Neural progenitor cell (in vitro differentiated cells): ENCODE measurements at regions not wholly inside any gene's neighbourhood (a gene's known extent, or its start where the extent isn't known, plus 50 kb on each side); places are given as distances from the start of the nearest gene placed in this dataset.
A peak's percentile ranks its signal among the peaks of the same experiment; 100 is the strongest.

ENCODE experiments used
- DNase-seq: peaks from one replicate; pipeline ENCODE4 v3.0.0-alpha.2; 2016; ENCODE audit warnings: low spot score
- H2AFZ ChIP-seq: fragments of 200-600 bp; sonication (generic); replicated peaks from 2 replicates; pipeline ENCODE4 v1.6.1; 2016; ENCODE audit warnings: antibody characterized with exemption
- H3F3A ChIP-seq: fragments of 200-600 bp; sonication (generic); 2 replicates; pipeline ENCODE4 v1.6.1; 2016; ENCODE audit warnings: antibody characterized with exemption, low read depth
- H3K27ac ChIP-seq: fragments of 200-600 bp; sonication (generic); 2 replicates; pipeline ENCODE4 v1.5.1; 2016; ENCODE audit warnings: mild to moderate bottlenecking
- H3K27me3 ChIP-seq: fragments of 200-600 bp; sonication (generic); 2 replicates; pipeline ENCODE4 v1.6.1; 2016; ENCODE audit warnings: mild to moderate bottlenecking, moderate library complexity
- H3K36me3 ChIP-seq: fragments of 200-600 bp; sonication (generic); 2 replicates; pipeline ENCODE4 v1.5.1; 2016
- H3K4me1 ChIP-seq: fragments of 200-600 bp; sonication (generic); 2 replicates; pipeline ENCODE4 v1.6.1; 2016; ENCODE audit warnings: mixed run types
- H3K4me2 ChIP-seq: fragments of 200-600 bp; sonication (generic); 2 replicates; pipeline ENCODE4 v1.6.1; 2016
- H3K4me3 ChIP-seq: fragments of 200-600 bp; sonication (generic); 2 replicates; pipeline ENCODE4 v1.5.1; 2016
- H3K79me2 ChIP-seq: fragments of 200-600 bp; sonication (generic); 2 replicates; pipeline ENCODE4 v1.6.1; 2016; ENCODE audit warnings: low read depth
- H3K9ac ChIP-seq: fragments of 200-600 bp; sonication (generic); 2 replicates; pipeline ENCODE4 v1.6.1; 2016
- H3K9me3 ChIP-seq: fragments of 200-600 bp; sonication (generic); 2 replicates; pipeline ENCODE4 v1.5.1; 2016; ENCODE audit warnings: low read depth
- H4K20me1 ChIP-seq: fragments of 200-600 bp; sonication (generic); 2 replicates; pipeline ENCODE4 v1.6.1; 2016; ENCODE audit warnings: low read depth
- H3K27ac Mint-ChIP-seq: 3 replicates; pipeline ENCODE4 v1.8.0; 2021; ENCODE audit warnings: mixed read lengths
- H3K27me3 Mint-ChIP-seq: 2 replicates; pipeline ENCODE4 v1.8.0; 2022; ENCODE audit warnings: low read depth, mild to moderate bottlenecking, inconsistent platforms, moderate library complexity, mixed read lengths; ENCODE audit not compliant: insufficient read depth
- H3K36me3 Mint-ChIP-seq: 3 replicates; pipeline ENCODE4 v1.8.0; 2021; ENCODE audit warnings: mixed read lengths
- H3K4me1 Mint-ChIP-seq: 3 replicates; pipeline ENCODE4 v1.8.0; 2021; ENCODE audit warnings: mixed read lengths
- H3K4me3 Mint-ChIP-seq: 3 replicates; pipeline ENCODE4 v1.8.0; 2021; ENCODE audit warnings: mild to moderate bottlenecking, moderate library complexity, mixed read lengths
- H3K9me3 Mint-ChIP-seq: 3 replicates; pipeline ENCODE4 v1.8.0; 2020; ENCODE audit warnings: mixed read lengths
- EZH2 ChIP-seq: fragments of 200-600 bp; sonication (generic); IDR thresholded peaks from 2 replicates; pipeline ENCODE4 v1.6.1; 2017; ENCODE audit warnings: antibody characterized with exemption, mild to moderate bottlenecking, moderate library complexity
- EZH2phosphoT487 ChIP-seq: fragments of 200-600 bp; sonication (generic); IDR thresholded peaks from 2 replicates; pipeline ENCODE4 v1.6.1; 2017; ENCODE audit warnings: antibody characterized with exemption
- TF ChIP-seq, protein P1 (sequence below): fragments of 200-600 bp; sonication (generic); IDR thresholded peaks from 2 replicates; pipeline ENCODE4 v1.5.1; 2017; ENCODE audit warnings: antibody characterized with exemption, mild to moderate bottlenecking

DNA sequence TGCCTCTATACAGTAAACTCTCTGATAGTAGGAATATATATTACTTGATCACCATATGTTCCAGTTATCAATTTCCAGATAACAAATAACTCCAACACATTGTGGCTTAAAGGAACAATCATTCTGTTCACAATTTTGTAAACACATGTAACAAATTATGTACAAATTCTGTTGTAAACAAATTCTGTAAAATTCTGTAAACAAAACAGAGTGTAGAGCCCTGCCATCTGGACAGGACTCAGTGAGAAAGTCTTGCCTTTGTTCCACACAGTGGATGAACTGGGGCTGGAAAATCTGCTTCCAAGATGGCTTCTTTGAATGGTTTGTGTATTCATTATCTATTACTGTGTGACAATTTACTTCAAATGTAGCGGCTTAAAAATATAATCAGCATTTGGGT, 69.0 kb upstream of the LRRC7 start:
- Mint-ChIP-seq H3K4me1 (no peaks in the 10 kb centered on the region), H3K27me3 (no peaks in the 10 kb centered on the region), H3K36me3 (no peaks in the 10 kb centered on the region), H3K9me3 (no peaks in the 10 kb centered on the region), H3K4me3 (no peak overlapping the region), H3K27ac (no peak overlapping the region)
- no peaks in the 10 kb centered on the region for H3K79me2 ChIP-seq
- H3K4me1 ChIP-seq: no peaks in the 10 kb centered on the region
- H3K4me3 ChIP-seq: no peak overlapping the region
- H3K27me3 ChIP-seq: no peaks in the 10 kb centered on the region
- no peak overlapping the region for H3K4me2 ChIP-seq
- no peaks in the 10 kb centered on the region for H3K36me3 ChIP-seq
- H3F3A ChIP-seq: no peaks in the 10 kb centered on the region
- H4K20me1 ChIP-seq: no peaks in the 10 kb centered on the region
- H3K9me3 ChIP-seq: no peaks in the 10 kb centered on the region
- DNase-seq: no peak
- H2AFZ ChIP-seq: peak overlapping the region; percentile 40
- no peak overlapping the region for H3K9ac ChIP-seq
- H3K27ac ChIP-seq: no peak overlapping the region
- TF ChIP-seq, protein P1, sequence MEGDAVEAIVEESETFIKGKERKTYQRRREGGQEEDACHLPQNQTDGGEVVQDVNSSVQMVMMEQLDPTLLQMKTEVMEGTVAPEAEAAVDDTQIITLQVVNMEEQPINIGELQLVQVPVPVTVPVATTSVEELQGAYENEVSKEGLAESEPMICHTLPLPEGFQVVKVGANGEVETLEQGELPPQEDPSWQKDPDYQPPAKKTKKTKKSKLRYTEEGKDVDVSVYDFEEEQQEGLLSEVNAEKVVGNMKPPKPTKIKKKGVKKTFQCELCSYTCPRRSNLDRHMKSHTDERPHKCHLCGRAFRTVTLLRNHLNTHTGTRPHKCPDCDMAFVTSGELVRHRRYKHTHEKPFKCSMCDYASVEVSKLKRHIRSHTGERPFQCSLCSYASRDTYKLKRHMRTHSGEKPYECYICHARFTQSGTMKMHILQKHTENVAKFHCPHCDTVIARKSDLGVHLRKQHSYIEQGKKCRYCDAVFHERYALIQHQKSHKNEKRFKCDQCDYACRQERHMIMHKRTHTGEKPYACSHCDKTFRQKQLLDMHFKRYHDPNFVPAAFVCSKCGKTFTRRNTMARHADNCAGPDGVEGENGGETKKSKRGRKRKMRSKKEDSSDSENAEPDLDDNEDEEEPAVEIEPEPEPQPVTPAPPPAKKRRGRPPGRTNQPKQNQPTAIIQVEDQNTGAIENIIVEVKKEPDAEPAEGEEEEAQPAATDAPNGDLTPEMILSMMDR: no peak

DNA sequence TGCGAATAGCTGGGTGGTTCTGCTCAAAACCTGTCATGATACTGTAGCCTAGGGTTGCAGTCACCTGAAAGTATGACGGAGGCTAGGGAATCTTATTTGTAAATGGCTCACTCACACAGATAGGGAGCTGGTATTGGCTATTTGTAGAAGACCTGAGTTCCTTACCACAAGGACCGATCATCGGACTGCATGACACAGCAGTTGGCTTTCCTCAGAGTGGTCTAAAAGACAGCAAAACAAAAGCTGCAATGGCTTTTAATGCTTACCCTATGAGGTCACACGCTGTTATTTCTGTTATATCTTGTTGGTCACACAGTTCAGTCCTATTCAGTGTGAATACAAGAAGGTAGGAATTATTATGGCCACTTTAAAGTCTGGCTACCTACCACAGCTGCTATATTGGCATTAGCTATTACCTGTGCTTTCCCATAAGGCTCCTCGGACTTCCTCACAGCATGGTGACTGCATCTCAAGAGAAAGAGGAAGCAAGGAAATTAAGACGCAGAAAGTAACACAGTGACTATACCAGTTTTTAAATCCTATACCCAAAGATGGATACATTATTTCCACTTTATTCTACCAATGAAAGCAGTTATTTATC, 68.4 kb upstream of the LRRC7 start:
- peak overlapping the region; percentile 40 for H2AFZ ChIP-seq
- H3K36me3 ChIP-seq: no peaks in the 10 kb centered on the region
- H3K9ac ChIP-seq: no peak overlapping the region
- no peaks in the 10 kb centered on the region for H3K36me3 Mint-ChIP-seq
- no peaks in the 10 kb centered on the region for H3K4me1 Mint-ChIP-seq
- H3K79me2 ChIP-seq: no peaks in the 10 kb centered on the region
- no peak overlapping the region for H3K4me3 ChIP-seq
- no peak overlapping the region for H3K27ac ChIP-seq
- DNase-seq: no peak
- H3K27me3 ChIP-seq: no peaks in the 10 kb centered on the region
- no peaks in the 10 kb centered on the region for H3K9me3 ChIP-seq
- H3K27me3 Mint-ChIP-seq: no peaks in the 10 kb centered on the region
- TF ChIP-seq EZH2 (no peak), EZH2phosphoT487 (no peak)
- TF ChIP-seq, protein P1: no peak
- H3F3A ChIP-seq: no peaks in the 10 kb centered on the region
- no peak overlapping the region for H3K4me2 ChIP-seq
- no peak overlapping the region for H3K4me3 Mint-ChIP-seq
- H4K20me1 ChIP-seq: no peaks in the 10 kb centered on the region
- H3K4me1 ChIP-seq: no peaks in the 10 kb centered on the region
- no peaks in the 10 kb centered on the region for H3K9me3 Mint-ChIP-seq
- H3K27ac Mint-ChIP-seq: no peak overlapping the region

DNA sequence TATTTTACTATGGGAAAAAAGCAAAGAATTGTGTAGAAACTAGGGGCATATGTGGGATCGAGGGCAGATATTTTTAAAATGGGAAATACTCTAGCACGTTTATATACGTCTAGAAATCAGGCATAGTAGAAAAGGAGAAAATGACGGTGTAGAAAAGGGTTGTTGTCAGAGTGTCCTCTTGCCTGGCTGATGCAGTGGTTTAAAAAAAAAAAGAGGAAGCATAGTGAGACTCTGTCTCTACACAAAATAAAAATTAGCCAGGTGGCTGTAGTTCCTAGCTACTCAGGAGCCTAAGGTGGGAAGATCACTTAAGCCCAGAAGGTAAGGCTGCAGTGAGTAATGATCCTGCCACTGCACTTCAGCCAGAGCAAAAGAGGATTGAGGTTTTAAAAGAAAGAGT, 64.7 kb upstream of the LRRC7 start:
- no peak for DNase-seq
- Mint-ChIP-seq H3K4me1 (no peaks in the 10 kb centered on the region), H3K9me3 (no peaks in the 10 kb centered on the region), H3K36me3 (no peaks in the 10 kb centered on the region), H3K27me3 (no peaks in the 10 kb centered on the region), H3K4me3 (no peak overlapping the region), H3K27ac (no peak overlapping the region)
- Histone ChIP-seq H3K79me2 (no peaks in the 10 kb centered on the region), H3K4me3 (no peak overlapping the region), H3K36me3 (no peaks in the 10 kb centered on the region), H4K20me1 (no peaks in the 10 kb centered on the region), H3K27me3 (no peaks in the 10 kb centered on the region), H3K9me3 (no peaks in the 10 kb centered on the region), H2AFZ (no peak overlapping the region), H3K9ac (no peak overlapping the region), H3K4me2 (no peak overlapping the region), H3K4me1 (no peaks in the 10 kb centered on the region), H3F3A (no peaks in the 10 kb centered on the region), H3K27ac (no peak overlapping the region)
- TF ChIP-seq, protein P1: no peak
- TF ChIP-seq EZH2 (no peak), EZH2phosphoT487 (no peak)
